ENCODE measurements at regions not wholly inside any gene's neighbourhood (a gene's known extent, or its start where the extent isn't known, plus 50 kb on each side); places are given as distances from the start of the nearest gene placed in this dataset.
A peak's percentile ranks its signal among the peaks of the same experiment; 100 is the strongest.

DNA sequence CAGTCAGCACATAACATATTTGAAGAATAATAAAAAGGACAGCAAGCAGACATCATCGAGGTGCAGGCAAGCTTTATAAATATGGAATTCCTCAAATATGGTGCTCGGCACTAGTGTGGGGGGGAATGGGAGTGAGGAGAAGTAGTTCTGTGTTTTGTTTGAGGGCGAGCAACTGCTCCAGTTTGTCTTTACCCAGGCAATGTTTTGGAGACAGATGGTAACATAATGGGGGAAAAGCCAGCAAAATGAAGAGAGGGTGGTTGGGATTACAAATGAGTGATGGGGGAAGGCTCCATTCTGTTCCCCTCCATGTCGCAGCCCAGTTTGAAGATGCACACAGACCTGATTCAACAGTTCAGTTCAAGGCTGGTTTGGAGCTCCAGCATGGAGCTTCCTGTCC lies 572.9 kb upstream of the DIPK2B start:
- TF ChIP-seq, protein P1, sequence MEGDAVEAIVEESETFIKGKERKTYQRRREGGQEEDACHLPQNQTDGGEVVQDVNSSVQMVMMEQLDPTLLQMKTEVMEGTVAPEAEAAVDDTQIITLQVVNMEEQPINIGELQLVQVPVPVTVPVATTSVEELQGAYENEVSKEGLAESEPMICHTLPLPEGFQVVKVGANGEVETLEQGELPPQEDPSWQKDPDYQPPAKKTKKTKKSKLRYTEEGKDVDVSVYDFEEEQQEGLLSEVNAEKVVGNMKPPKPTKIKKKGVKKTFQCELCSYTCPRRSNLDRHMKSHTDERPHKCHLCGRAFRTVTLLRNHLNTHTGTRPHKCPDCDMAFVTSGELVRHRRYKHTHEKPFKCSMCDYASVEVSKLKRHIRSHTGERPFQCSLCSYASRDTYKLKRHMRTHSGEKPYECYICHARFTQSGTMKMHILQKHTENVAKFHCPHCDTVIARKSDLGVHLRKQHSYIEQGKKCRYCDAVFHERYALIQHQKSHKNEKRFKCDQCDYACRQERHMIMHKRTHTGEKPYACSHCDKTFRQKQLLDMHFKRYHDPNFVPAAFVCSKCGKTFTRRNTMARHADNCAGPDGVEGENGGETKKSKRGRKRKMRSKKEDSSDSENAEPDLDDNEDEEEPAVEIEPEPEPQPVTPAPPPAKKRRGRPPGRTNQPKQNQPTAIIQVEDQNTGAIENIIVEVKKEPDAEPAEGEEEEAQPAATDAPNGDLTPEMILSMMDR (IDR thresholded peaks at IDR 0.05; ENCODE audit: unreplicated experiment), result no peak
- intact Hi-C loops (cut with micrococcal nuclease), result no loop called here
- H3K9me3 Mint-ChIP-seq (ENCODE audit: unreplicated experiment), result no peaks in the 10 kb centered on the region
- CTCF ChIA-PET, result interaction anchor here (0.7 to 1.8 kb wide), 5 partner anchors 20 to 603 kb away, joined by 3 to 4 read pairs (median 3); no protein-coding TSS in a partner anchor
- peaks cover 23% of the 10 kb centered on the region for H3K4me1 Mint-ChIP-seq (ENCODE audit: insufficient read depth, unreplicated experiment)
- peaks cover 9% of the 10 kb centered on the region for H3K36me3 Mint-ChIP-seq (ENCODE audit: insufficient read depth, unreplicated experiment)
- peak overlapping the region; percentile 22 for H3K4me3 Mint-ChIP-seq (ENCODE audit: unreplicated experiment)
- DNase-seq (ENCODE audit: unreplicated experiment), result no peak
- BruUV-seq (replicated peaks), result no TSS peak
- POLR2A ChIA-PET, result interaction anchor here (0.8 to 13.8 kb wide), 7 partner anchors 8 to 50 kb away, joined by 3 to 408 read pairs (median 9); no protein-coding TSS in a partner anchor
- H3K27me3 Mint-ChIP-seq (ENCODE audit: insufficient read depth, unreplicated experiment), result peaks cover 67% of the 10 kb centered on the region
- H3K27ac Mint-ChIP-seq (ENCODE audit: low read depth, unreplicated experiment), result peak overlapping the region; percentile 75

DNA sequence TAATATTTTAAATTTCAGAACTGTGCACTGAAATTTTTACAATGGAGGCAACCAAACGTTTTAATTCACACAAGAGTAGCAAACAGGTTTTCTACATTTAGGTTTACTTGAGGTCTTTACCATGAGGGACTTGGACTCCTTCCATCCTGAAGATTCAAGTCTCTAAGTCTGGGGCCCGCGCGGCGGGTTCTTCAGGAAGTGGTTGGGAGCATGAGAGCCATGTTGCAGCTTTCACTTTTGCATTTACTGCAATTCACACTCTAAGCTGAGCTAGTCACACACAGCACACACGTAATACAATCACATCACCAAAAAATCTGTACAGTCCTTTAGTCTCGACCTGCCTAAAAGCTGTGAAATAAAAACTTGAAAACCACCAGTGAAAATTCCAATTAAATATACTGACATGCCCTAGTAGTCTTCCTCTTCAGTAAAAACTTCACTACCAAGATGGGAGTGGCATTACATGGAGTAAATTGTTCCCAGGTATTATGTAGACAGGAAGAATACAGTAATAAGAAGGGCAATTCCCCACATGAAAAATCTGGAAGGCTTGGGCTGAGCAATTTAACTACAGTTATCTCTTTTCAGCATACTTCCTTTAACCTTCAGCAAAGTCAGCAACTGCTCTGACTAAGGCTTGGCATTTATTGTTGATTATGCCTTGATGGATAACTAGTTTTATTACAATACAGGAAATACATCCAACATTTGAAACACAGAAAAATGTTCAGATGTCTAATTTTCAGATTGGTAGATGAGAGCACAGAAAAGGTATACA lies 571.1 kb upstream of the DIPK2B start:
- peaks cover 17% of the 10 kb centered on the region for H3K36me3 Mint-ChIP-seq (ENCODE audit: insufficient read depth, unreplicated experiment)
- CTCF ChIA-PET, result interaction anchor here (0.6 to 1.9 kb wide), 2 partner anchors 30 to 285 kb away, joined by 3 to 5 read pairs; no protein-coding TSS in a partner anchor
- POLR2A ChIA-PET, result interaction anchor here (0.7 to 13.8 kb wide), 15 partner anchors 8 to 489 kb away, joined by 3 to 408 read pairs (median 15); no protein-coding TSS in a partner anchor
- intact Hi-C loops (cut with micrococcal nuclease), result loop anchor here (2.0 kb wide), 2 partner anchors 31 to 257 kb away; no protein-coding TSS in a partner anchor
- peak overlapping the region; percentile 17 for H3K27ac Mint-ChIP-seq (ENCODE audit: low read depth, unreplicated experiment)
- no peaks in the 10 kb centered on the region for H3K9me3 Mint-ChIP-seq (ENCODE audit: unreplicated experiment)
- H3K27me3 Mint-ChIP-seq (ENCODE audit: insufficient read depth, unreplicated experiment), result peaks cover 68% of the 10 kb centered on the region
- H3K4me1 Mint-ChIP-seq (ENCODE audit: insufficient read depth, unreplicated experiment), result peaks cover 16% of the 10 kb centered on the region
- peak overlapping the region; percentile 74 for H3K4me3 Mint-ChIP-seq (ENCODE audit: unreplicated experiment)
- no TSS peak for BruUV-seq (replicated peaks)
- TF ChIP-seq, protein P1 (IDR thresholded peaks at IDR 0.05; ENCODE audit: unreplicated experiment), result no peak
- no peak for DNase-seq (ENCODE audit: unreplicated experiment)

- H3K36me3 Mint-ChIP-seq (ENCODE audit: insufficient read depth, unreplicated experiment), result peaks cover 19% of the 10 kb centered on the region
- TF ChIP-seq, protein P1 (IDR thresholded peaks at IDR 0.05; ENCODE audit: unreplicated experiment), result no peak
- peak overlapping the region; percentile 74 for H3K4me3 Mint-ChIP-seq (ENCODE audit: unreplicated experiment)
- DNase-seq (ENCODE audit: unreplicated experiment), result peak; percentile 89
- H3K4me1 Mint-ChIP-seq (ENCODE audit: insufficient read depth, unreplicated experiment), result peaks cover 10% of the 10 kb centered on the region
- intact Hi-C loops (cut with micrococcal nuclease), result loop anchor here (2.0 kb wide), 2 partner anchors 32 to 256 kb away; no protein-coding TSS in a partner anchor
- H3K27ac Mint-ChIP-seq (ENCODE audit: low read depth, unreplicated experiment), result peak overlapping the region; percentile 17
- H3K9me3 Mint-ChIP-seq (ENCODE audit: unreplicated experiment), result no peaks in the 10 kb centered on the region
- POLR2A ChIA-PET, result interaction anchor here (0.7 to 13.8 kb wide), 19 partner anchors 9 to 490 kb away, joined by 3 to 408 read pairs (median 11); no protein-coding TSS in a partner anchor
- CTCF ChIA-PET, result interaction anchor here (1.9 kb wide), 1 partner anchor 31 kb away, joined by 5 read pairs; no protein-coding TSS in a partner anchor
- peaks cover 66% of the 10 kb centered on the region for H3K27me3 Mint-ChIP-seq (ENCODE audit: insufficient read depth, unreplicated experiment)
- no TSS peak for BruUV-seq (replicated peaks)
Observed at GRCh38 chrX:45771114-45771513, 570.4 kb upstream of the DIPK2B start.
